ENCODE measurements at regions not wholly inside any gene's neighbourhood (a gene's known extent, or its start where the extent isn't known, plus 50 kb on each side); places are given as distances from the start of the nearest gene placed in this dataset.

GRCh38 chr10:120172356-120172755, 279.8 kb downstream of the SEC23IP start:
- H3K27me3 ChIP-seq = no peaks in the 10 kb centered on the region
- TF ChIP-seq CTCF (IDR thresholded peaks at IDR 0.05) (no peak), POLR2AphosphoS5 (IDR thresholded peaks at IDR 0.05) (no peak), EP300 (IDR thresholded peaks at IDR 0.05) (no peak), POLR2A (IDR thresholded peaks at IDR 0.05) (no peak)
- DNase-seq (ENCODE audit: low spot score in 2 of 2) = no peak
- H3K36me3 ChIP-seq = no peaks in the 10 kb centered on the region
- 72% methylated on average over 4 of the region's 4 CpGs for WGBS
- no peaks in the 10 kb centered on the region for H3K4me1 ChIP-seq
- H3K4me3 ChIP-seq = no peak overlapping the region
- no peaks in the 10 kb centered on the region for H3K9me3 ChIP-seq
- H3K27ac ChIP-seq = no peak overlapping the region

- H3K4me1 ChIP-seq = no peaks in the 10 kb centered on the region
- no peaks in the 10 kb centered on the region for H3K36me3 ChIP-seq
- WGBS = 30% methylated on average over 1 of the region's 1 CpG
- DNase-seq (ENCODE audit: low spot score in 2 of 2) = no peak
- no peak overlapping the region for H3K27ac ChIP-seq
- H3K4me3 ChIP-seq = no peak overlapping the region
- H3K9me3 ChIP-seq = no peaks in the 10 kb centered on the region
- TF ChIP-seq POLR2A (IDR thresholded peaks at IDR 0.05) (no peak), CTCF (IDR thresholded peaks at IDR 0.05) (no peak), POLR2AphosphoS5 (IDR thresholded peaks at IDR 0.05) (no peak), EP300 (IDR thresholded peaks at IDR 0.05) (no peak)
- no peaks in the 10 kb centered on the region for H3K27me3 ChIP-seq
Observed at GRCh38 chr10:120174491-120174890, 282.0 kb downstream of the SEC23IP start.

GRCh38 chr10:120177330-120177729, 279.7 kb upstream of the PLPP4 start:
- no peak for DNase-seq (ENCODE audit: low spot score in 2 of 2)
- Histone ChIP-seq H3K9me3 (no peaks in the 10 kb centered on the region), H3K36me3 (no peaks in the 10 kb centered on the region), H3K27ac (no peak overlapping the region), H3K27me3 (no peaks in the 10 kb centered on the region), H3K4me1 (peaks cover 3% of the 10 kb centered on the region), H3K4me3 (no peak overlapping the region)
- no peak for TF ChIP-seq POLR2AphosphoS5 (IDR thresholded peaks at IDR 0.05)
- TF ChIP-seq POLR2A (IDR thresholded peaks at IDR 0.05) = no peak
- no peak for TF ChIP-seq EP300 (IDR thresholded peaks at IDR 0.05)
- TF ChIP-seq CTCF (IDR thresholded peaks at IDR 0.05) = no peak
- 86% methylated on average over 10 of the region's 10 CpGs for WGBS

GRCh38 chr10:120180160-120180559, 276.9 kb upstream of the PLPP4 start:
- Histone ChIP-seq H3K4me1 (peaks cover 3% of the 10 kb centered on the region), H3K4me3 (no peak overlapping the region), H3K27ac (no peak overlapping the region), H3K27me3 (no peaks in the 10 kb centered on the region), H3K36me3 (no peaks in the 10 kb centered on the region), H3K9me3 (no peaks in the 10 kb centered on the region)
- DNase-seq (ENCODE audit: low spot score in 2 of 2) = no peak
- WGBS = 78% methylated on average over 3 of the region's 3 CpGs
- no peak for TF ChIP-seq POLR2AphosphoS5 (IDR thresholded peaks at IDR 0.05)
- no peak for TF ChIP-seq EP300 (IDR thresholded peaks at IDR 0.05)
- no peak for TF ChIP-seq CTCF (IDR thresholded peaks at IDR 0.05)
- no peak for TF ChIP-seq POLR2A (IDR thresholded peaks at IDR 0.05)

- no peak for TF ChIP-seq POLR2A (IDR thresholded peaks at IDR 0.05)
- Histone ChIP-seq H3K4me3 (no peak overlapping the region), H3K4me1 (peaks cover 3% of the 10 kb centered on the region), H3K27ac (no peak overlapping the region), H3K36me3 (no peaks in the 10 kb centered on the region), H3K9me3 (no peaks in the 10 kb centered on the region), H3K27me3 (no peaks in the 10 kb centered on the region)
- WGBS = 50% methylated on average over 8 of the region's 8 CpGs
- DNase-seq (ENCODE audit: low spot score in 2 of 2) = no peak
Observed at GRCh38 chr10:120181154-120181553, 275.9 kb upstream of the PLPP4 start.

GRCh38 chr10:120182431-120182830, 274.6 kb upstream of the PLPP4 start:
- WGBS = 78% methylated on average over 1 of the region's 1 CpG
- no peak overlapping the region for H3K4me3 ChIP-seq
- H3K9me3 ChIP-seq = no peaks in the 10 kb centered on the region
- no peak overlapping the region for H3K27ac ChIP-seq
- no peak for DNase-seq (ENCODE audit: low spot score in 2 of 2)
- no peaks in the 10 kb centered on the region for H3K36me3 ChIP-seq
- peaks cover 3% of the 10 kb centered on the region for H3K4me1 ChIP-seq
- H3K27me3 ChIP-seq = no peaks in the 10 kb centered on the region
- no peak for TF ChIP-seq POLR2AphosphoS5 (IDR thresholded peaks at IDR 0.05)
- TF ChIP-seq CTCF (IDR thresholded peaks at IDR 0.05) = no peak
- no peak for TF ChIP-seq EP300 (IDR thresholded peaks at IDR 0.05)
- no peak for TF ChIP-seq POLR2A (IDR thresholded peaks at IDR 0.05)
